Neural cell (in vitro differentiated cells): ENCODE measurements at regions not wholly inside any gene's neighbourhood (a gene's known extent, or its start where the extent isn't known, plus 50 kb on each side); places are given as distances from the start of the nearest gene placed in this dataset.

ENCODE experiments used
- H2AFZ ChIP-seq: fragments of 200-600, 300-800 bp; sonication (generic), shearing (Covaris generic); 2 replicates; pipeline ENCODE4 v1.6.0; 2014; ENCODE audit warnings: low read depth, mild to moderate bottlenecking, antibody characterized with exemption, low read length, moderate library complexity
- H3F3A ChIP-seq: fragments of 200-600 bp; shearing (Covaris generic); 2 replicates; pipeline ENCODE4 v1.6.1; 2016; ENCODE audit warnings: mild to moderate bottlenecking, moderate library complexity, mixed read lengths, antibody characterized with exemption, low read length; ENCODE audit not compliant: insufficient read depth, poor library complexity, severe bottlenecking
- H3K27ac ChIP-seq: fragments of 200-600, 300-800 bp; sonication (generic), shearing (Covaris generic); 2 replicates; pipeline ENCODE4 v1.5.1; 2014; ENCODE audit warnings: mild to moderate bottlenecking, low read length, moderate library complexity
- H3K27me3 ChIP-seq: fragments of 300-800, 200-600 bp; sonication (generic), shearing (Covaris generic); 2 replicates; pipeline ENCODE4 v1.6.0; 2014; ENCODE audit warnings: mild to moderate bottlenecking, low read depth, low read length, moderate library complexity; ENCODE audit not compliant: insufficient read depth
- H3K36me3 ChIP-seq: fragments of 300-800, 200-600 bp; sonication (generic), shearing (Covaris generic); 2 replicates; pipeline ENCODE4 v1.5.1; 2014; ENCODE audit warnings: mild to moderate bottlenecking, antibody characterized with exemption, low read length, moderate library complexity; ENCODE audit not compliant: insufficient read depth
- H3K4me2 ChIP-seq: fragments of 300-800, 200-600 bp; sonication (generic), shearing (Covaris generic); 2 replicates; pipeline ENCODE4 v1.6.0; 2014; ENCODE audit warnings: mild to moderate bottlenecking, low read length
- H3K4me3 ChIP-seq: fragments of 300-800, 200-600 bp; sonication (generic), shearing (Covaris generic); 2 replicates; pipeline ENCODE4 v1.5.1; 2014; ENCODE audit warnings: mild to moderate bottlenecking, low read length, moderate library complexity
- H3K79me2 ChIP-seq: fragments of 200-600 bp; shearing (Covaris generic); replicated peaks from 2 replicates; pipeline ENCODE4 v1.6.0; 2014; ENCODE audit warnings: mild to moderate bottlenecking, low read length, moderate library complexity; ENCODE audit not compliant: insufficient read depth
- H3K9ac ChIP-seq: fragments of 300-800, 200-600 bp; sonication (generic), shearing (Covaris generic); 2 replicates; pipeline ENCODE4 v1.6.1; 2016; ENCODE audit warnings: mild to moderate bottlenecking, low read length, mixed read lengths
- H3K9me2 ChIP-seq: fragments of 200-600 bp; shearing (Covaris generic); 2 replicates; pipeline ENCODE4 v1.6.1; 2016; ENCODE audit warnings: mild to moderate bottlenecking, low read length, mixed read lengths; ENCODE audit not compliant: insufficient read depth
- H3K9me3 ChIP-seq: fragments of 200-600, 300-800 bp; sonication (generic), shearing (Covaris generic); 2 replicates; pipeline ENCODE4 v1.6.1; 2016; ENCODE audit warnings: mild to moderate bottlenecking, mixed run types, low read length, moderate library complexity, mixed read lengths
- H4K20me1 ChIP-seq: fragments of 200-600 bp; shearing (Covaris generic); 2 replicates; pipeline ENCODE4 v1.6.1; 2016; ENCODE audit warnings: mild to moderate bottlenecking, mixed run types; ENCODE audit not compliant: insufficient read depth
- CTCF ChIP-seq: fragments of 450-650 bp; IDR thresholded peaks from 2 replicates; pipeline ENCODE4 v1.5.1; 2014; ENCODE audit warnings: antibody characterized with exemption, mild to moderate bottlenecking, moderate library complexity; ENCODE audit not compliant: poor library complexity, severe bottlenecking
- EP300 ChIP-seq: fragments of 450-650 bp; conservative IDR thresholded peaks from 2 replicates; pipeline ENCODE4 v1.6.1; 2014; ENCODE audit warnings: antibody characterized with exemption, mild to moderate bottlenecking, moderate library complexity; ENCODE audit not compliant: poor library complexity, severe bottlenecking
- EZH2 ChIP-seq: fragments of 200-600, 300-800 bp; shearing (Covaris generic), sonication (generic); IDR thresholded peaks from 2 replicates; pipeline ENCODE4 v1.6.1; 2014; ENCODE audit warnings: antibody characterized with exemption, low read length, borderline replicate concordance, mild to moderate bottlenecking; ENCODE audit not compliant: insufficient read depth, poor library complexity, severe bottlenecking
- MXI1 ChIP-seq: fragments of 450-650 bp; conservative IDR thresholded peaks from 2 replicates; pipeline ENCODE4 v1.6.1; 2014; ENCODE audit warnings: antibody characterized with exemption, mild to moderate bottlenecking; ENCODE audit not compliant: poor library complexity, severe bottlenecking
- POLR2AphosphoS5 ChIP-seq: IDR thresholded peaks from 2 replicates; pipeline ENCODE4 v1.6.1; 2012
- RAD21 ChIP-seq: fragments of 450-650 bp; conservative IDR thresholded peaks from 2 replicates; pipeline ENCODE4 v1.6.1; 2014; ENCODE audit warnings: antibody characterized with exemption, mild to moderate bottlenecking, moderate library complexity
- REST ChIP-seq: IDR thresholded peaks from 2 replicates; pipeline ENCODE4 v1.6.1; 2012; ENCODE audit warnings: borderline replicate concordance
- SMC3 ChIP-seq: fragments of 450-650 bp; conservative IDR thresholded peaks from 2 replicates; pipeline ENCODE4 v1.6.1; 2014; ENCODE audit warnings: antibody characterized with exemption, mild to moderate bottlenecking, moderate library complexity; ENCODE audit not compliant: poor library complexity
- TAF1 ChIP-seq: IDR thresholded peaks from 2 replicates; pipeline ENCODE4 v1.6.1; 2012; ENCODE audit warnings: low read depth

- H3K4me3 ChIP-seq: no peak overlapping the region
- no peaks in the 10 kb centered on the region for H3K79me2 ChIP-seq
- no peaks in the 10 kb centered on the region for H3F3A ChIP-seq
- H2AFZ ChIP-seq: no peak overlapping the region
- H4K20me1 ChIP-seq: no peaks in the 10 kb centered on the region
- no peak overlapping the region for H3K27ac ChIP-seq
- H3K9me3 ChIP-seq: no peaks in the 10 kb centered on the region
- no peaks in the 10 kb centered on the region for H3K27me3 ChIP-seq
- no peak overlapping the region for H3K4me2 ChIP-seq
- no peaks in the 10 kb centered on the region for H3K9me2 ChIP-seq
- H3K9ac ChIP-seq: no peak overlapping the region
- H3K36me3 ChIP-seq: no peaks in the 10 kb centered on the region
- TF ChIP-seq EP300 (no peak), MXI1 (no peak), TAF1 (no peak), RAD21 (no peak), SMC3 (no peak), CTCF (no peak), REST (no peak), POLR2AphosphoS5 (no peak), EZH2 (no peak)
Measured at GRCh38 chr3:72563690-72564370, 284.4 kb downstream of the SHQ1 start.

GRCh38 chr3:72560846-72561675 is 287.2 kb downstream of the SHQ1 start:
- Histone ChIP-seq H3K4me3 (no peak overlapping the region), H3K27ac (no peak overlapping the region), H3K9me3 (no peaks in the 10 kb centered on the region), H3F3A (no peaks in the 10 kb centered on the region), H3K36me3 (no peaks in the 10 kb centered on the region), H3K9ac (no peak overlapping the region), H3K27me3 (no peaks in the 10 kb centered on the region), H3K79me2 (no peaks in the 10 kb centered on the region), H4K20me1 (no peaks in the 10 kb centered on the region), H3K4me2 (no peak overlapping the region), H2AFZ (no peak overlapping the region), H3K9me2 (no peaks in the 10 kb centered on the region)
- no peak for TF ChIP-seq REST
